NCI-H2227 (cell line): ENCODE measurements at regions not wholly inside any gene's neighbourhood (a gene's known extent, or its start where the extent isn't known, plus 50 kb on each side); places are given as distances from the start of the nearest gene placed in this dataset.

Experiments
- DNase-seq: peaks from one replicate; lab custom pipeline; 2025; ENCODE audit not compliant: unreplicated experiment; lab: John Stamatoyannopoulos, UW

DNA sequence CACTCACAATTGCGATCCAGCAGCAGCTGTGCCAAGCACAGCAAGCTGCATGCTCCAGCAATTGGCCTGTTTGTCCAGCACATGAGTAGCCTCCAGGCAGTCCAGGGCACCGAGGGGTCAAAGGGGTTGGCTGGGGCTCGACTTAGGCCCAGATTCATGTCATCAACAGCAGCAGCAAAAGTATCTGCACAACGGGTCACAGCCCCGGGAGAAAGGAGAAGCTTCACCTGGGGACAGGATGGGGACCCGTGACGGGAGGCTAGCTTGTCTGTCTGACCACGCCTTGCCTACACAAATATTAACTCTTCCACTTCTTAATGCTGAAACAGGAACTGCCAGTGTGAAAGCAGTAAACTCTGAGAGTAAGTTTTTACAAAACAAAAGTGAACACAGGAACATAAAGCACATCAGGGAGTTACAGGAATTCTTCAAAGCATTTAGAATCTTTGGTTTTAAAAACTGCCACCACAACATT is 191.2 kb downstream of the PIK3R1 start:
- DNase-seq, result no peak

DNA sequence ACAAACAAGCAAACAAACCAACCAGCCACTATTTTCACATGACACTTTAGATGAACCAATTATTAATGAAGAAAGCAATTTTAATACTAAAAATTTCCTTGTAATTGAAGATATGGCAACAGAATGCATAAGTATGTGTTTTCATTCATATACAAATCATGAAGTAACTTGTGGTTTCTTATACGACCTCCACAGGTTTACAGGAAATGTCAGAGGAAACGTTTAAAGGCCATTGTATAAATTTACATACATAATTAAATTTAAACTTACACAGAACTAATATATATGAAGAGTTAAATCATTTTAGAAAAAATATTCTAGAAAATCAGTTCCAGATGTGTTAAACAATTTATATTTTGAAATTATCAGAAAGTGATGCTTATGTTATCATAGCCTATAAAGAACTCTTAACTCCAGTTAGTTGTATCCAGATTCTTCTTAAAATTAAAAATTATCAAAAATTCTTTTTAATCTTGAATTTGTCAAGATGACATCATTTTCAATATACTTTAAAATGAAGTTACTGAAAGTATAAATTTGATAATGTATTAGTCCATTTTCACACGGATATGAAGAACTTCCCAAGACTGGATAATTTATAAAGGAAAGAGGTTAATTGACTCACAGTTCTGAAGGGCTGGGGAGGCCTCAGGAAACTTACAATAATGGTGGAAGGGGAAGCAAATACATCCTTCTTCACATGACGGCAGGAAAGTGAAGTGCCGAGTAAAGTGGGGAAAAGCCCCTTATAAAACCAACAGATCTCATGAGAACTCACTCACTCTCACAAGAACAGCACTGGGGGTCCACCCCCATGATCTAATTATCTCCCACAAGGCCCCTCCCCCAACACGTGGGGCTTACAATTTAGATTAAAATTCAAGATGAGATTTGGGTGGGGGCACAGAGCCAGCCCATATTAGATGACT is 192.0 kb downstream of the PIK3R1 start:
- DNase-seq, result no peak

DNA sequence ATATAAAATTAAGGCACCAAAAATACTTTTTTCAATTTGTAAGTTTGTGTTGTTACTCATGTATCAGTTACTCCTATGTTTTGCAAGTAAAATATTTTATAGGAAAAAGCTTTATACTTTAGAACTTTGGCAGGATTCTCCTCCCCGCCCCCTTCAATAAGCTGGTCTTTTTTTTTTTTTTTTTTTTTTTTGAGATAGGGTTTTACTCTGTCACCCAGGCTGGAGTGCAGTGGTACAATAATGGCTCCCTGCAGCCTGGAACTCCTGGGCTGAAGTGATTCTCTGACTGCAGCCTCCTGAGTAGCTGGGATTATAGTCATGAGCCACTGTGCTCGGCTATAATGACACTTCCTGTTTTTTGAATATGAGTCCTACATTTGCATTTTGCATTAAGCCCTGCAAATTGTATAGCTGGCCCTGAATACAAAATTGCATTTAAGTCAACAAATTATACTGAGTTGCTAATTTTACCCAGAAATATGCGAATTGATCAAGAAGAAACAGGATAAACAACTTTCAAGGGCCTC is 192.9 kb downstream of the PIK3R1 start:
- DNase-seq, result no peak

DNA sequence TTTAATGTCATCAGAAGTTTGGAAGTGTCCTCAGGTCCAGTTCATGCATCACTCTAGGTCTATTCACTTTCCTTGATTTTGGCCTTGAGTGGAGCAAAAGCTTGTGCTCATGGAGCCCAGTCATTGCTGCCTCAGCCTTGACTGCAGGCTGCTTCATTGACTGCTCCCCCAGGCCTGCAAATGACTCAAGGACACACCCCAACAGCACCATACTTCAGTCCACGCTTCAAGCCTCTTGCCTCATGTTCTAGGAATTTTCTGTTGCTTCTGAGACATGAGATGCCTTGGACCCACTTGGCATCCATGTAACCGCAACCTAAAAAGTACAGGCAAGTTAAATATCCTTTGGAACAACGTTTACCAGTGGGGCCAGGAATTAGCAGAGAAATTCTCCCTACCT is 193.7 kb downstream of the PIK3R1 start:
- DNase-seq, result no peak

DNA sequence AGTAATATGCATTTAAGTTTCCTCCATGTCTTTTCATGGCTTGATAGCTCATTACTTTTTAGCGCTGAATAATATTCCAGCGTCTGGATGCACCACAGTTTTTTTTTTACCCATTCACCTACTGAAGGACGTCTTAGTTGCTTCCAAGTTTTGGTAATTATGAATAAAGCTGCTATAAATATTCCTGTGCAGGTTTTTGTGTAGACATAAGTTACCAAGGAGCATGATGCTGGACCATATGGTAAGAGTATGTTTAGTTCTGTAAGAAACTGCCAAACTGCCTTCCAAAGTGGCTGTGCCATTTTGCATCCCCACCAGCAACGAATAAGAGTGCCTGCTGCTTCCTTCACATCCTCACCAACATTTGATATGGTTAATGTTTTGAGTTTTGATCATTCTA is 195.6 kb downstream of the PIK3R1 start:
- no peak for DNase-seq

DNA sequence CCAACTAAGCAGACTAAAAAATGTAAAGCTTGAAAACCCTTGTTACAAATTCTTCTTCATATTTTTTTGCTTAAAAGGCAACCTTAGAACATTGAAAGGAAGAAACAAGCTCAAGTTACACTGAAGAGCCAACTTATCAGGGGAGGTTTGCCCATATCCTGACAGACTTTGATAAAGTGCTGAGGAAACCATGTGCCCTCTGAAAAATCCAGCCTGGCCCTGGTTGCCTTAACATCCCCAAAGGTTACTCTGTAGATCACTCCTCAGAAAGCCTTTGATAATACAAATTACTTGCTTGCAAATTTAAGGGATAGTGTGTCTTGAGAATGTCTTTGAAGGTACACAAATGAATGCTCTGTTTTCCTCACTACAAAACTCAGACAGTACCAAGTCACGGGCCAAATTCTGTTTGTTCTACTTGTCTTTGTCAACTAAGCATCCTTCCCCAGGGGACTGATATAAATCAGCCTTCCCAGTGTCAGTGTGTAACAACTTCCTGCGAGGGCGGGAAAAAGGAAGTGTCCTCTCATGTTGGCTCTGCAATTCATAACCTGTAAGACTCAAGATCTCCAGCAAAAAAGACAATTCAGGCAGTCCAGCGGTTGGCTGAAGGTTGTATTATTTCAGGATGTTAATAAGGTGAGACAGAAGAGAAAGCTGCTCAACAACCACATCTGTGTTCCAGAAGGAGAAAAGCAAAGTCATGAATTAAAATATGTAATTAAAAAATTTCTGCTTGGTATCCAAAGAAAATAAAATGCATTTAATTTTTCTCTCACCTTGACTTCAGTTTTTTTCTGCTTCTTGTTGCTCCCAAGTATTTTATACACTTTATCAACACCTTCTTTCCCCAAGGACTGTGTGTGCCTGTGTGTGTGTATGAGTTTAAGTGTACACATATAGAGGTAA is 199.9 kb downstream of the PIK3R1 start:
- DNase-seq, result no peak

DNA sequence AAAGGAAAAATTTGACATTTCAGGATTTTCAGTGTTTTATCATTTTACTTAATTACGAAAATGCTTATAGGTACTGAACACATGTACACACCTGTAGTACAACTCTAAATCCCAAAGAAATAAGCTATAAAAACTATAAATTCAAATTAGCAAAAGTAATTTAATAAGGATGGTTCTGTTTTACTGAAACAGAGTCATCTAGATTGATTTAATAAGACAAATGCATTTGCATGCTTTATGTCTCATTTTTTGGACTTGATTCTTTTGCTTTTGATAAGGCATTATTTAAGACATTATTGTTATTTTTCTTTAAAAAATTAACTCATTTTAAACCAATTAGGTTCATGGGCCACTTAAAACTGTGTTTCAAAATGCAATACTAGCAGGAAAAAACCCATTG is 201.2 kb downstream of the PIK3R1 start:
- DNase-seq, result no peak

DNA sequence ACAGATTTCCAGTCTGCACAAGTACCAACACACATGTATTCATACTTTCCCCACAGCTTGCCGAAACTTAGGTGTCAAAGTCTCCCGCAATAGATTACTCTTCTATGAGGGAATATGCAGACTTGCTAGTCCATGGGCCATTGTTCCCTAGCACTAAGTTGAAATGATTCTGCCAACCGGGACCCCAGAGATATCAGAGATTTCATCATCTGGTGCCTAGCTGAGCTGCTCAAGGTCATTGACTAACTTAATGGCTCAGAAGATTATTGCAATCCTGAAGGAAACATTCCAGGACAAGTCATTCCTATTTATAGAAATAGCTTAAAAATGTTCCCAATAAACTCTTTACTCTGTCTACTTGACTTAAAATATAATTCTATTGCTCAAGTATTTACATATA is 202.6 kb downstream of the PIK3R1 start:
- DNase-seq, result no peak

DNA sequence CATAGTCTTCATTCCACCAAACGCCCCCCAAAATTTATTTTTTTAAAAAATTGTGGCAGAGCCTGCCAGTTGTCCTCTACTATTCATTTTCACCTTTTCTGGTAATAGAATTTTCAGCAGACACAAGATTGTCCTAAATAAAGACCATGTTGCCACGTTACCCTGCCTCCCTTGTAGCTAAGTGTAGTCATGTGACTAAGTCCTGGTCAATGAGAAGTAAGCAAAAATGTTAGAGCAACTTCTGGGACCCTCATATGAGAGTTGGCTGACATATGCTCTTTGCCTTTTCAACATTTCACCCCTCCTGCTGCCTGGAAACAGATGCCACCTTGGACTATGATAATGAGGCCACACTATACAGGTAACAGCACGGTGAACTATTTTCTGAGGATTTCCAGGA is 203.1 kb downstream of the PIK3R1 start:
- no peak for DNase-seq

DNA sequence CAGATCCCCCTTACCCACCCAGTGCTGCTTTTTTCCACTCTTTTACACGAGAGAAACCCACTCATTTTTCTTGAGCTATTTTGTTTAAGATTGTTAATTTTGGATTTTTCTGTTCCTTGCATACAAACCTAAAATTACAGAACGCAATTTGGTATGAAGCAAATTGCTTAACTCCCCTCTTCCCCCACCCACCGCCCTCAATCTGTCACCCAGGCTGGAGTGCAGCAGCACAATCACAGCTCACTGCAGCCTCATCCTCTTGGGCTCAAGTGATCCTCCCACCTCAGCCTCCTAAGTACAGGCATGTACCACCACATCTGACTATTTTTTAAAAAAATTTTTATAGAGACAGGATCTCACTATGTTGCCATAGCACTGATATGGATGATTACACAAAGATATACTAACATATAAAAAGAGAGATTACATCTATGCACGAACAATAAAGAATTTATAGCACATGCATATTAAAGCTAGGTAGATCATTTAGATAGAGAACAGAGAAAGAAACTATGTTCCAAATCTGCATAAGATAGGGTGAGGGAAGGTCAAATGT is 203.6 kb downstream of the PIK3R1 start:
- DNase-seq, result no peak

DNA sequence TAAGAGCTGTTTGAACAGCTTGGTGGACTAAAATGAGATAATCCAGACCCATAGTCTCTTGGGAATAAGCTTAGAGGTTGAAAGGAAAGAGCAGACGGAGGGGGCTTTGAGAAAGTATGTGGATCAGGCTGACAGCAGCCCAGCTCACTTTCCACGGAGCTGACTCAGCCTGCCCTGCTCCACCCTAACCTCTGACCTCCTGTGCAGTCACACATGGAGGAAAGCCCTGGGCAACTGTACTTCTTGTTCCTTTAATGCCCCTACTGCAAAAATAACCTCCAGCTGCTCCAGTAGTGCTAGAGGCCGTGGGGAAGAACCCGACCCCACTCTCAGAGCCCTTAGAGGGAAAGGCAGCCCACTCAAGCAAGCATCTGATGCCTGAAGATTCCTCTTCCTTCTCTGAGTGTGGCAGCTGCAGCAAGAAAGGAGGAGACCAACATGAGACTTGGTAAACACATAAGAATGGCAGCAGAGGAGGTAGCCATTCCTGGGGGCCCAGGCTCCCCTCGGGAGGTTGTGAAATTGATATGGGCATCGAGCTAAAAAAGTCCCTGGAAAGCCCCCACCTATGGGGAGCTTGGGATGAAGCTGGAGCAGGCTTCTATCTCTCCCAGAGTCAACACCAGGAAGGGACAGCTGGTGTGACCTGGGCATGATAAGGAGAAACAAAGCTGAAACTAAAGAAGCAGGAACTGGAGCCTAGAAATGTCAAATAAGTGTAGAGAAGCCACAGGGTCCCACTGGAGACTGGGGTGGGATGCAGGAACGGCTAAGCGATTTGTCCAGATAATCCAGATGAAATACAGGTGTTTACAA is 204.3 kb downstream of the PIK3R1 start:
- DNase-seq, result no peak

DNA sequence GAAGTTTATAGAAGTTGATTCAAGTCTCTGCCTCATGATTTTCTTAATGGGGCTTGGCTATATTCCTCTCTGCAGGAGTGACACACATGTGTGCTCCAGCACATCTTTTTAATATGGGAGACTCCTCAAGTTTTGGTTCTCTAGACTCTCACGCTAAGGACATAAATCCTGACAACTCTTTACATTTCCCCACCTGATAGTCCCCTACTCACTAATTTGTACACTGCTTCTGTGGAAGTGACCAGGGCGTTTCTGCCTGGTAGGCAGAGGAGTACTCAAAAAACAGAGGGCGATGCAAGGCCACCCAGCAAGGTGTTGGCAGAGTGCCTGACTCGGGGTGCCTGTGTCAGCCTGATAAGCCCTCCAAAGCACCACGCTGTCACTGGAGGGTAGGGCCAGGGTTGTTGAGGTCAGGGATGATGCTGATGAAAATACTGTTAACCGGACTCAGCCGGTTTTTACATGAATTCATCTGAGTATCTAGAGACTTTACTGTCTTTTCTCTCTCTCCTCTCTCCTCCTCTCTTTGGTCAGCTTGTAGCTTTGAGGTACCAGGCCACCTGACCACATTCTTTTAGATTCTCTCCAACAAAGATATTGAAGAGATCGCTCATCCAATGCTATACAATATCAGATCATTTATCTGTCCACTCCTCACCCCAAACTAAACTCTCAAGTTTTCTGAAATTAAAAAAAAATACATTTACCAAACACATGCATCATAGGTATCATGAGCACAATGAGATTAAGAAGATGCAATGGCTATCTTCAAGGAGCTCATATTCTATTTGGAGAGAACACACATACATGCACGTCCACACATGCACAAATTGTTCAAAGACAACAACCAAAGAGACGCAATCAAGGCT is 205.2 kb downstream of the PIK3R1 start:
- no peak for DNase-seq

DNA sequence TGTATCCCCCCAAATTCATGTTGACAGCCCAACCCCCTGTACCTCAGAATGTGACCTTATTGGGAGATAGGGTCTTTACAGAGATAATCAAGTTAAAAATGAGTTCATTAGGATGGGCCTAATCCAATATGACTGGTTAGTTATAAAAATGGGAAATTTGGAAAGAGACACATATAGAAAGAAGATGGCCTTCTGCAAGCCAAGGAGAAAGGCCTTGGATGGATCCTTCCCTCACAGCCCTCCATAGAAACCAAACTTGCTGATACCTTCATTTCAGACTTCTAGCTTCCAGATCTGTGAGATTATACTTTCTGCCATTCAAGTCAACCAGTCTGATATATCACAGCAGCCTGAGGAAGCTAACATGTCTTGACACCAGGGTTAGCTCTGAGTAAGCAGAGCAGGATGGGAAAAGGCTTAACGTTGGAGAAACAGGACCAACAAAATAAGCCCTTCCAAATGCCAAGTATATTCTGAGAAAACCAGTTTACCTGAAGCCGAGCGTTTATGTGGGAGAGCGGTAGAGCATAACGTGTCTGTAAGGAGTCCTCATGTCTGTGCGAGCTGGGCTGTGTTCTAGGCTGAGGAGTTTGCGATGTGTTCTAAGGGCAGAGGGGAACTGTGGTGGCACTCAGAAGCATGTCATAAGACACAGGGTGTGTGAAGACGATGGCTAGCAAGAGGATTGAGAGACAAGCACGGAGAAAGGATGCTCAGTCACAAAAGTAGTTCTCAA is 206.1 kb downstream of the PIK3R1 start:
- DNase-seq, result no peak

DNA sequence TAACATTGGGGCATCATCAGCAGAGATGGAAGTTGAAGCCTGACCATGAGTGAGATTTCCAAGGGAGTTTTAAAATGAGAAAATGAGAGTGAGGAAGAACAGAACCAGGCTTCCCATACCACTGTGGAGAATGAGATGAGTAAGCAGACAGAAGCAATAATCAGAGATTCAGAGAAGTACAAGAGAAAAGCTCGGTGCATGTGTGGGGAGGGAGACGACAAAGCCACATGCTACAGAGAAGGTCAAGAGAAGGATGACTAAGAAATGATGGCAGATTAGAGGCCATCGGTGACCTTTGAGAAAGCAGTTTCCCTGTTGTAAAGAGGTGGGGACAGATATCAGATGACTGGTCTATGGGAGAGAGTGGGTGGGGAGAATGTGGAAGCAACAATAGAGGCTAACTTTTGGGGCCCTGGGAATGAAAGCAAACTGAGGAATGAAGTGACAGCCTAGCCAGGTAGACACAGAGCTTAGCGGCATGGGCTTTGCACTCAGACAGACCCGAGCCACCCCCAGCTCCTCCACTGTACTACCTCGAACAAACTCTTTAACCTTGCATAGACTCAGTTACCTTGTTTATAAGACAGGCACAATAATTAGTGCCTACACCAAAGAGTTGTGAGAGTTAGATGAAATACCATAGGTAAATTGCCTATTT is 207.7 kb downstream of the PIK3R1 start:
- DNase-seq, result no peak

DNA sequence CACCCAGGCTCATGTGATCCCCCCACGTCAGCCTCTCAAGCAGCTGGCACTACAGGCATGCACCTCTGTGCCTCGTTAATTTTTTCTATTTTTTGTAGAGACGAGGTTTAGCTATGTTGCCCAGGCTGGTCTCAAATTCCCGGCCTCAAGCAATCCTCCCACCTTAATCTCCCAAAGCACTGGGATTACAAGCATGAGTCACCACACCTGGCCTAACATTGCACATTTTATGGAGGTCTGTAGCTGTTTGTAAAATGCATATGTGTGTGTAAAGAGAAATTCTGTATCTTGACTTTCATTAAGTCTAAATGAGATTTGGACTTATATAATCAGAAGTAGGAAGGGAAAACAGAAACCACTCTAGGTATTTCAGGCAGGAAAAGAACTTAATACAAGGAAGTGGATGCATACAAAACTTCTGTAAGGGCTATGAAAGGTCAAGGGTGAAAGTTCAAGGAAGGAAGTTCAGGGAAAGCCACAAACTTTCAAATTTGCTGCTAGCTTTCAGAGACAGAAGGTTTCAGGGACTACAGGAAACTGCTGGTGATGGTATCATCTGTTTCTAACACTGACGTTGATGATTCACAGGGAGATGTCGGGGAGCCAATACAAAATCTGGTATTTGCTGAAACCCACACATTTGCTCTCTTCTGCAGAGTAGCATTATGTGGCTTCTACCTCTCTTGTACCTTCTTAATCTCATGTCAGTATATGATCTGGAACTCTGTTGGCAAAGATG is 209.4 kb downstream of the PIK3R1 start:
- no peak for DNase-seq

DNA sequence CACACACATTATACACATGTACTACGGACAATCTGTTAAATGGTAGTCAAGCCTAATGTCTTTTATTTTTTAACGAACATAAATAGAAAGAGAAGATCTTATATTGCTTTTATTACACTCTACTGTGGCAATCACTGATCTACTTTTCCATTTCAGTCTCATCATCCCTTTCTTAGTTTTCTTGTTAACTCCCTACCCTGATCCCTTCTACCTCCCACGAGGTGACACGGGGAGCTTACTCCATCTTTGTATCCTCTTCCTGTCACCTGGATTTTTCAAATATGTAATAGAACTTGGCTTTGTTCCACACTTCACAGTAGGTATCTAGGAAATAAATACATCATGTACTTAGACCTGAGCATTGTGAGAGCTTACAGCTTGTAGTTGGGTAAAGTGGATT is 211.0 kb downstream of the PIK3R1 start:
- no peak for DNase-seq

DNA sequence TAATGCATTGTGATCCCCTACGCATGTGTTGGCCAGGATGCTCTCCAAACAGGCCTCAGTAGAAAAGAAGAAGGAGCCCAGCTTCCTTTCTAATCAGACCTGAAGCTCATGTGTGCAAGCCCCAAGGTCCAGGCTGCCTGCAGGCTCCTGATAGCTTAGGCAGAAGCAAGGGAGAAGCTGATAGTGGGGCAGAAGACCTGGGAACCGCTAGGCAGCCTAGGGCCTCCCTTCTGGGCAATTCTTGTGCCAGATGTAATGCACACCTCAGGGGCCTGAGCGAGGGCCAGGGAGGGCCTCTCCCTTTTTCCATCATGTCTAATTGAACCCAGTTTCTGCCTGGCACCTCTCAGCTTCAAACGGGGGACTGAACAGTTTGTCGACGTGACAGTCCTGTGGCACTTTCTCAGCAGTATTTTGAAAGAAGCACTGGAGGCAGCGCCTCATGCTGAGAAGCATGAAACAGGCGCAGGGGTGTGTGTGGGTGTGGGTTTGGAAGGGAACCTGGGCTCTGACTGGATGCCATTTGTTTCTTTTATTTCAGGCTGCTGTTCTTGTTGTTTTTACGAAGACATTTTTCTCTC is 212.8 kb downstream of the PIK3R1 start:
- no peak for DNase-seq
